ENCODE measurements at regions not wholly inside any gene's neighbourhood (a gene's known extent, or its start where the extent isn't known, plus 50 kb on each side); places are given as distances from the start of the nearest gene placed in this dataset.

DNA sequence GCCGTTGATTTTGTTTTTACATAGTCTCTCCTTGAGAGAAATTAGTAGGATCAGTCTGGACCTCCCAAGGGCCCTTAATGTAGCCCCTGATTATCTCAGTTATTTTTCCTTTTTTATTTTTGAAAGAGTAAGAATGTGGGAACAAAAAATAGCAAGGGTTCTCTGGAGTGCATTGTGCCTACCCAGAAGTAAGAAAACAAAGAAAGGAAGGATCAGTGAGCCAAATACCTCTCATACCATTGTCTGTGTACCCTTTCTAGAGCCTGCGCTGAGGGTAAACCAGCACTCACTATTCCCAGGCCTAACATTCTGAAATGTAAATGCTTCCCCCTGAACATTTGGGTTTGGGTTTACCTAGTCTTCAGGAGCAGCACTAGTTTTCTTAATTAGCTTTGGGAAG is 213.0 kb upstream of the TARS1 start:
- no peak overlapping the region for H3K4me3 ChIP-seq

GRCh38 chr5:33228149-33228548 is 212.6 kb upstream of the TARS1 start:
- Histone ChIP-seq H3K27me3 (no peaks in the 10 kb centered on the region), H3K27ac (peak overlapping the region in 1 of 2 donors; percentile 51)
- no peak for DNase-seq

More for the DNA sequence above, 213.0 kb upstream of the TARS1 start:
- TF ChIP-seq, protein P1, sequence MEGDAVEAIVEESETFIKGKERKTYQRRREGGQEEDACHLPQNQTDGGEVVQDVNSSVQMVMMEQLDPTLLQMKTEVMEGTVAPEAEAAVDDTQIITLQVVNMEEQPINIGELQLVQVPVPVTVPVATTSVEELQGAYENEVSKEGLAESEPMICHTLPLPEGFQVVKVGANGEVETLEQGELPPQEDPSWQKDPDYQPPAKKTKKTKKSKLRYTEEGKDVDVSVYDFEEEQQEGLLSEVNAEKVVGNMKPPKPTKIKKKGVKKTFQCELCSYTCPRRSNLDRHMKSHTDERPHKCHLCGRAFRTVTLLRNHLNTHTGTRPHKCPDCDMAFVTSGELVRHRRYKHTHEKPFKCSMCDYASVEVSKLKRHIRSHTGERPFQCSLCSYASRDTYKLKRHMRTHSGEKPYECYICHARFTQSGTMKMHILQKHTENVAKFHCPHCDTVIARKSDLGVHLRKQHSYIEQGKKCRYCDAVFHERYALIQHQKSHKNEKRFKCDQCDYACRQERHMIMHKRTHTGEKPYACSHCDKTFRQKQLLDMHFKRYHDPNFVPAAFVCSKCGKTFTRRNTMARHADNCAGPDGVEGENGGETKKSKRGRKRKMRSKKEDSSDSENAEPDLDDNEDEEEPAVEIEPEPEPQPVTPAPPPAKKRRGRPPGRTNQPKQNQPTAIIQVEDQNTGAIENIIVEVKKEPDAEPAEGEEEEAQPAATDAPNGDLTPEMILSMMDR (IDR thresholded peaks at IDR 0.05): no peak
- intact Hi-C loops (cut with DNase I; ENCODE audit: low total_unique reads): no loop called here
- Histone ChIP-seq H3K4me1 (peaks cover 0 to 53% (median 3%) of the 10 kb centered on the region in 4 donors), H3K27ac (peak overlapping the region in 1 of 2 donors; percentile 51), H3K36me3 (no peaks in the 10 kb centered on the region), H3K9me3 (no peaks in the 10 kb centered on the region), H3K27me3 (no peaks in the 10 kb centered on the region)
- no peak for DNase-seq

GRCh38 chr5:33229216-33229615 is 211.5 kb upstream of the TARS1 start:
- TF ChIP-seq, protein P1 (IDR thresholded peaks at IDR 0.05): no peak
- Histone ChIP-seq H3K36me3 (no peaks in the 10 kb centered on the region), H3K4me3 (no peak overlapping the region), H3K27me3 (no peaks in the 10 kb centered on the region), H3K27ac (peak overlapping the region; percentile 23 to 43), H3K4me1 (peaks cover 0 to 48% (median 4%) of the 10 kb centered on the region in 4 donors), H3K9me3 (no peaks in the 10 kb centered on the region)
- no peak for DNase-seq
- intact Hi-C loops (cut with DNase I; ENCODE audit: low total_unique reads): no loop called here

More at GRCh38 chr5:33228149-33228548, 212.6 kb upstream of the TARS1 start:
- H3K9me3 ChIP-seq: no peaks in the 10 kb centered on the region
- H3K4me1 ChIP-seq: peaks cover 0 to 54% (median 5%) of the 10 kb centered on the region in 4 donors
- no peaks in the 10 kb centered on the region for H3K36me3 ChIP-seq
- no peak overlapping the region for H3K4me3 ChIP-seq
- TF ChIP-seq, protein P1 (IDR thresholded peaks at IDR 0.05): no peak
- intact Hi-C loops (cut with DNase I; ENCODE audit: low total_unique reads): no loop called here

DNA sequence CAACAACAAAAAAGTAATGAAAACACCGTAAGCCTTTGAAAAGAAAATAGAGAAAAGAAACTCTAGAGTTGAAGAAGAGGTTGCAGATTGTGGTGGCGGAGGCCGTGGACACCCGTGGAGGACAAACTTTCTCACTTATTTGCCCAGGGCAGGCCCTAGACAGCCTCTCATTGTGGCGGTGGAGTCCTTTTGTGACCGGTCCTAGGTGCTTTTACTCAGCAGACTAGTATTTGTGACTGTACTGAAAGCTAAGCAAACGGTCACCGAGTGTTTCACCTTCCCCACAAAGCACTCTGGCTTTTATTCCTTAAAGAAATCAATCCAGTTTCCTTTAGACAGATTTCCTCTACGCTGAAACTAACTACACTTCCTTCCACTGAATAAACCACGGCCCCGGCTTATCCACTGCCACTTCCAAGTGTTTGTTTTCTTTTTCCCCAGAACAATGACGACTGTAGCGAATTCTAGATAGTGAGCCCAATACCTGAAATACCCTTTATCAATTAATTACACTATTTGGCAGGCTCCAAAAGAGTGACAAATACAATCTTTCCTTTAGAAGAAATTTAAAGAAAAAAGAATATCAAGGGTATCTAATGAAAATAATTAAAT is 210.2 kb upstream of the TARS1 start:
- Histone ChIP-seq H3K27me3 (no peaks in the 10 kb centered on the region), H3K9me3 (no peaks in the 10 kb centered on the region), H3K36me3 (no peaks in the 10 kb centered on the region), H3K27ac (no peak overlapping the region), H3K4me1 (peaks cover 0 to 47% (median 4%) of the 10 kb centered on the region in 4 donors), H3K4me3 (no peak overlapping the region)
- no peak for DNase-seq
- intact Hi-C loops (cut with DNase I; ENCODE audit: low total_unique reads): no loop called here
- TF ChIP-seq, protein P1 (IDR thresholded peaks at IDR 0.05): no peak

GRCh38 chr5:33231214-33231710 is 209.5 kb upstream of the TARS1 start:
- H3K9me3 ChIP-seq: no peaks in the 10 kb centered on the region
- H3K4me3 ChIP-seq: no peak overlapping the region
- H3K36me3 ChIP-seq: no peaks in the 10 kb centered on the region
- no peaks in the 10 kb centered on the region for H3K27me3 ChIP-seq
- H3K27ac ChIP-seq: no peak overlapping the region
- H3K4me1 ChIP-seq: peaks cover 0 to 47% (median 4%) of the 10 kb centered on the region in 4 donors
- TF ChIP-seq, protein P1 (IDR thresholded peaks at IDR 0.05): no peak
- DNase-seq: no peak
- intact Hi-C loops (cut with DNase I; ENCODE audit: low total_unique reads): no loop called here
